ENCODE measurements at regions not wholly inside any gene's neighbourhood (a gene's known extent, or its start where the extent isn't known, plus 50 kb on each side); places are given as distances from the start of the nearest gene placed in this dataset.

DNA sequence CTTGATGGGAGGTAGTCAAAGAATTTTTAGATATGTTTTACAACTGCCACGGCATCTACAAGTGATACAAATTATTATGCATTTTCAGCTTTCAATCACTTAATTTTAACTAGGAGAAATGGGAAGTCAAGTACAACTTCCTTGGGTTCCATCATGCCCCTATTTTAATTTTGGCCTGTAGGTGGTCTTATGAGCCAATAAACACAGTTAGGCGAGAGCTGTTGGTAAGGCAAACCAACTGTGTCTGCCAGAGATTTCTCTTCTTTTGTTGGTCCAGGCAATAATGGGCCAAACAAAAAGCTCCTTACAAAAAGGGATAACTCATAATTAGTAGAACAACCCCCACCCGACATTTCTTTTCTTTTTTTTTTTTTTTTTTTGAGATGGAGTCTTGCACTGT lies 63.3 kb upstream of the ARX start:
- Histone ChIP-seq H3K27ac (replicated peaks in 1 of 4) (no peak overlapping the region), H3K9me3 (no peaks in the 10 kb centered on the region), H3K27me3 (no peaks in the 10 kb centered on the region), H3K36me3 (no peaks in the 10 kb centered on the region), H3K4me3 (no peak overlapping the region), H3K4me1 (no peaks in the 10 kb centered on the region)
- DNase-seq (ENCODE audit: extremely low spot score), result no peak
- WGBS, result 74% methylated on average over 3 of the region's 3 CpGs
- intact Hi-C loops (cut with DNase I), result no loop called here
- TF ChIP-seq, protein P1, sequence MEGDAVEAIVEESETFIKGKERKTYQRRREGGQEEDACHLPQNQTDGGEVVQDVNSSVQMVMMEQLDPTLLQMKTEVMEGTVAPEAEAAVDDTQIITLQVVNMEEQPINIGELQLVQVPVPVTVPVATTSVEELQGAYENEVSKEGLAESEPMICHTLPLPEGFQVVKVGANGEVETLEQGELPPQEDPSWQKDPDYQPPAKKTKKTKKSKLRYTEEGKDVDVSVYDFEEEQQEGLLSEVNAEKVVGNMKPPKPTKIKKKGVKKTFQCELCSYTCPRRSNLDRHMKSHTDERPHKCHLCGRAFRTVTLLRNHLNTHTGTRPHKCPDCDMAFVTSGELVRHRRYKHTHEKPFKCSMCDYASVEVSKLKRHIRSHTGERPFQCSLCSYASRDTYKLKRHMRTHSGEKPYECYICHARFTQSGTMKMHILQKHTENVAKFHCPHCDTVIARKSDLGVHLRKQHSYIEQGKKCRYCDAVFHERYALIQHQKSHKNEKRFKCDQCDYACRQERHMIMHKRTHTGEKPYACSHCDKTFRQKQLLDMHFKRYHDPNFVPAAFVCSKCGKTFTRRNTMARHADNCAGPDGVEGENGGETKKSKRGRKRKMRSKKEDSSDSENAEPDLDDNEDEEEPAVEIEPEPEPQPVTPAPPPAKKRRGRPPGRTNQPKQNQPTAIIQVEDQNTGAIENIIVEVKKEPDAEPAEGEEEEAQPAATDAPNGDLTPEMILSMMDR (IDR thresholded peaks at IDR 0.05), result no peak
- no peak for TF ChIP-seq POLR2AphosphoS5 (IDR thresholded peaks at IDR 0.05)
- TF ChIP-seq POLR2A (IDR thresholded peaks at IDR 0.05; ENCODE audit: low read depth), result no peak
- no peak for TF ChIP-seq EP300 (IDR thresholded peaks at IDR 0.05)

DNA sequence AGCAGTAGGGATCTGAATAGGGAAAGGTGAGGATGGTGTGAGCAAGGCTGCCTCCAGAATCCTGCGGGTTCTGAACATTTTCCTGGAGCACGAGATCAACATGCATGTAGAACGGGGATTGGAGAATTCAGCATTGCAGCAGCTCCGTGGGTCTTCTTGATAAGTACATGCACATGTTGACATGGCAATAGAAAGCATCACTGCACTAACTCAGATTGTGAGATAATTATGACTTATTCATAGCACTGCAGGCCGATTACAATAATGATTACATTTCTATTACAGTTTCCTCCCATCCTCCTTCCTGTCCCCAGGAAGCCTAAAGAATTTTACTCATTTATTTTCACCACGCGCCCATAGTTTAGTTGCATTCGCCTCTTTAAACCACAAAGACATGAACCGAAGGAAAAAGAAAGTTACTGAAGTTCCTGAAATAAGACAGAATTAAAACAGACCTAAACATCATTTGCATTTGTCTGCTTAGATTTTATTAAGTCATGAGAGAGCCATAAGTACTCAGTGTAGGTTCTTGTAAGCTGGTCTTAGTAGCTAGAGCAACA lies 61.3 kb upstream of the ARX start:
- Histone ChIP-seq H3K27me3 (no peaks in the 10 kb centered on the region), H3K4me3 (no peak overlapping the region), H3K36me3 (no peaks in the 10 kb centered on the region), H3K4me1 (no peaks in the 10 kb centered on the region), H3K27ac (replicated peaks in 1 of 4) (no peak overlapping the region), H3K9me3 (no peaks in the 10 kb centered on the region)
- intact Hi-C loops (cut with DNase I), result no loop called here
- TF ChIP-seq, protein P1 (IDR thresholded peaks at IDR 0.05), result no peak
- TF ChIP-seq POLR2AphosphoS5 (IDR thresholded peaks at IDR 0.05) (no peak), EP300 (IDR thresholded peaks at IDR 0.05) (no peak), POLR2A (IDR thresholded peaks at IDR 0.05; ENCODE audit: low read depth) (no peak)
- DNase-seq (ENCODE audit: extremely low spot score), result no peak
- WGBS, result 80% methylated on average over 9 of the region's 9 CpGs

DNA sequence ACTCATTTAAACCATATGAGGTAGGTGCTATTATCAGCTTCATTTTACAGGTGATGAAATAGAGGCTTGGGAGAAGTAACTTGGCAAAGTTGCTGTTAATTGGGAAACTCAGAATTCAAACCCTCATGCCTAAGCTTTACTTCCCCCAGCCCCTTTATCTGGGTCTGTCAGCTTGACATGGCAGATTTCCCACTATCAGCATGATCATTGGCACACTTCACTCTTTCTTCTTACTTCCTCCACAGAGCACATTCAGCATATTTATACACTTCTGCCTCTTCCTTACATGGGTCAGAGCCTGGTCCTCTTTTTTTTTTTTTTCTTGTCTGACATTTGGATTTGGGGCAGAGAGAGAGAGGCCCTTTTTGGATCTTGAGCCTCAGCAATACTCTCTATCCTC lies 56.5 kb upstream of the ARX start:
- Histone ChIP-seq H3K4me1 (no peaks in the 10 kb centered on the region), H3K36me3 (no peaks in the 10 kb centered on the region), H3K27me3 (no peaks in the 10 kb centered on the region), H3K9me3 (peaks cover 0 to 15% (median 0%) of the 10 kb centered on the region in 4 donors), H3K4me3 (no peak overlapping the region), H3K27ac (replicated peaks in 1 of 4) (no peak overlapping the region)
- TF ChIP-seq, protein P1 (IDR thresholded peaks at IDR 0.05), result no peak
- no peak for TF ChIP-seq POLR2AphosphoS5 (IDR thresholded peaks at IDR 0.05)
- no peak for TF ChIP-seq EP300 (IDR thresholded peaks at IDR 0.05)
- no peak for TF ChIP-seq POLR2A (IDR thresholded peaks at IDR 0.05; ENCODE audit: low read depth)
- DNase-seq (ENCODE audit: extremely low spot score), result no peak
- intact Hi-C loops (cut with DNase I), result no loop called here

DNA sequence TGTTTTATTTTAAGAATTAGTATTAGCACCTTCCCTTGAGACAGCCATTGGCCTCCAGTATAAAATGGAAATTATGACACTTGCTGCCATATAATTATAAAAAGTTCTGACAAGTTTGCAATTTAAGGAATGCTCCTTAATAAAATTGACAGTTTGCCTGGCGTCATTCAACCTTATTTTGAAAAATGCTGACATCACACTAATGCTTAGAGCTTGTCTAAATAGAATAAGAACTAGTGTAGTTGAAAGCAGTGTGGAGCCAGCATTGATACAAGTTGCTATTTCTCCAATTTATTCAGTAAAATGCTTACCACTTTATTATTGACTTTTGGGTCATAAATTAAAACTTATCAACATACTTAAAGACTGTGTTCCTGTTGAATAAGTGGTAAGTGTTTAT lies 54.3 kb upstream of the ARX start:
- H3K27me3 ChIP-seq, result no peaks in the 10 kb centered on the region
- H3K9me3 ChIP-seq, result peaks cover 0 to 15% (median 0%) of the 10 kb centered on the region in 4 donors
- 70% methylated on average over 1 of the region's 1 CpG for WGBS
- no peaks in the 10 kb centered on the region for H3K36me3 ChIP-seq
- no peaks in the 10 kb centered on the region for H3K4me1 ChIP-seq
- H3K4me3 ChIP-seq, result no peak overlapping the region
- TF ChIP-seq POLR2AphosphoS5 (IDR thresholded peaks at IDR 0.05) (no peak), POLR2A (IDR thresholded peaks at IDR 0.05; ENCODE audit: low read depth) (no peak), EP300 (IDR thresholded peaks at IDR 0.05) (no peak)
- TF ChIP-seq, protein P1 (IDR thresholded peaks at IDR 0.05), result no peak
- intact Hi-C loops (cut with DNase I), result no loop called here
- no peak for DNase-seq (ENCODE audit: extremely low spot score)
- H3K27ac ChIP-seq (replicated peaks in 1 of 4), result no peak overlapping the region

DNA sequence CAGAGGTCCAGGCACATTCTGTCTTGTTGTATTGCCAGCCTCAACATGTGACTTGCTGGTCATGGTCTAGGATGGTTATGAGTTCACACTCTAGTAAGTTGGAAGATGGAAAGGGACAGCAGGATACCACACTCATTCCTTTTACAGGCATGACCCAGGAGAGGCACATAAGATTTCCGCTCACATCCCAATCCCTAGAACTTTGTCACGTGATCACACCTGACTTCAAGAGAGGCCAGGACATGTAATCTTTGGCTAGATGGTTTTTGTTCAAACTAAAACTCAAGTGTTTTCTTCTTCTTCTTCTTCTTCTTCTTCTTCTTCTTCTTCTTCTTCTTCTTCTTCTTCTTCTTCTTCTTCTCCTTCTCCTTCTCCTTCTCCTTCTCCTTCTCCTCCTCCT lies 53.4 kb upstream of the ARX start:
- TF ChIP-seq POLR2A (IDR thresholded peaks at IDR 0.05; ENCODE audit: low read depth), result no peak
- TF ChIP-seq POLR2AphosphoS5 (IDR thresholded peaks at IDR 0.05), result no peak
- TF ChIP-seq, protein P1 (IDR thresholded peaks at IDR 0.05), result no peak
- TF ChIP-seq EP300 (IDR thresholded peaks at IDR 0.05), result no peak
- Histone ChIP-seq H3K27me3 (no peaks in the 10 kb centered on the region), H3K4me1 (no peaks in the 10 kb centered on the region), H3K4me3 (no peak overlapping the region), H3K36me3 (no peaks in the 10 kb centered on the region), H3K27ac (replicated peaks in 1 of 4) (no peak overlapping the region), H3K9me3 (peaks cover 0 to 15% (median 0%) of the 10 kb centered on the region in 4 donors)
- no peak for DNase-seq (ENCODE audit: extremely low spot score)
- intact Hi-C loops (cut with DNase I), result no loop called here
- 98% methylated on average over 2 of the region's 2 CpGs for WGBS

Measured in esophagus muscularis mucosa (tissue), 4 donors.